Karpas-422 (cell line): ENCODE measurements at regions not wholly inside any gene's neighbourhood (a gene's known extent, or its start where the extent isn't known, plus 50 kb on each side); places are given as distances from the start of the nearest gene placed in this dataset.

ENCODE experiments used
- DNase-seq: peaks from one replicate; pipeline ENCODE4 v3.0.0-alpha.2; 2015
- H2AFZ ChIP-seq: fragments of 200-600 bp; sonication (generic); 2 replicates; pipeline ENCODE4 v1.6.1; 2014; ENCODE audit warnings: antibody characterized with exemption, low read length, mixed read lengths
- H3K27ac ChIP-seq: fragments of 200-600 bp; sonication (generic); 2 replicates; pipeline ENCODE4 v1.5.1; 2014; ENCODE audit warnings: mild to moderate bottlenecking, low read length, moderate library complexity
- H3K27me3 ChIP-seq: fragments of 200-600 bp; sonication (generic); 2 replicates; pipeline ENCODE4 v1.6.1; 2014; ENCODE audit warnings: low read length, mixed read lengths
- H3K36me3 ChIP-seq: fragments of 200-600 bp; sonication (generic); 2 replicates; pipeline ENCODE4 v1.6.1; 2014; ENCODE audit warnings: low read length, mixed read lengths; ENCODE audit not compliant: insufficient read depth
- H3K4me1 ChIP-seq: fragments of 200-600 bp; sonication (generic); 2 replicates; pipeline ENCODE4 v1.6.1; 2014; ENCODE audit warnings: mild to moderate bottlenecking, low read length, mixed read lengths
- H3K4me2 ChIP-seq: fragments of 200-600 bp; sonication (generic); 2 replicates; pipeline ENCODE4 v1.6.1; 2014; ENCODE audit warnings: low read length, low read depth, mild to moderate bottlenecking; ENCODE audit not compliant: poor library complexity, severe bottlenecking
- H3K4me3 ChIP-seq: fragments of 200-600 bp; sonication (generic); 2 replicates; pipeline ENCODE4 v1.5.1; 2014; ENCODE audit warnings: mild to moderate bottlenecking, antibody characterized with exemption, low read length, mixed read lengths
- H3K79me2 ChIP-seq: fragments of 200-600 bp; sonication (generic); 2 replicates; pipeline ENCODE4 v1.6.1; 2014; ENCODE audit warnings: mild to moderate bottlenecking, low read length, mixed read lengths
- H3K9ac ChIP-seq: fragments of 200-600 bp; sonication (generic); 2 replicates; pipeline ENCODE4 v1.6.0; 2014; ENCODE audit warnings: low read length
- H3K9me2 ChIP-seq: fragments of 200-600 bp; sonication (generic), shearing (Covaris generic); replicated peaks from 2 replicates; pipeline ENCODE4 v1.6.0; 2014; ENCODE audit warnings: mild to moderate bottlenecking, low read length, moderate library complexity; ENCODE audit not compliant: insufficient read depth
- H3K9me3 ChIP-seq: fragments of 300-700, 200-600 bp; sonication (generic); 2 replicates; pipeline ENCODE4 v1.6.1; 2014; ENCODE audit warnings: low read length, mixed read lengths
- H4K20me1 ChIP-seq: fragments of 200-600 bp; sonication (generic); 2 replicates; pipeline ENCODE4 v1.6.1; 2014; ENCODE audit warnings: mild to moderate bottlenecking, antibody characterized with exemption, low read length, low read depth; ENCODE audit not compliant: insufficient read depth

DNA sequence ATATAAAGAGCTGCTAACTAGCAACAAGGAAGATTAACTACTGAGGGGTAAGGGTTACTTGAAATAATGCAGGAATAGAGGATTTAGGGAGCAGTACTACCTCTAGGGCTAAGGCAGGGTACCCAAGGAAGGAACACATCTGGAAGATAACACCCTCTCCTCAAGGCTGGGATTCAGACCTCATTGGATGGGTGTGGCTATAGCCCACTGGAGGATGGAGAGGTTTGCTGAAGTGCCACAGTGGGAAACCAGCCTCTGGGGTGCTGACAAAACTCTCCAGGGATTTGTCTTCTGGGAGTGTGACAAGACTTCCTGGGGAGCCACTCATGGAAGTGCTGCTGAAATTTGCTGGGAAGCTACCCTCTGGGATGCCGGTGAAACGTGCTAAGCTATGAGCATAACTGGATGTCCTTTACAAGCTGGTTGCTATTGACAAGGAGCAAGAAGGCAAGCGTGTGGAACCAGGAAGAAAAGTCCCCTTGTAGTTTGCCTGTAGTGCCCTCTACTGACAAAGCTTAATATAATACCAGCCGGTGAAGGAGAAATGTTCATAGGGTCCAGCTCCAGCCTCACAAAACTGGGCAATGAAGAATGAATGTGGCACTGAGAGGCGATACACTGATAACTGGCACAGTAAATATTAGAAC, 122.8 kb upstream of the USP24 start:
- H3K9me3 ChIP-seq: no peaks in the 10 kb centered on the region
- no peaks in the 10 kb centered on the region for H4K20me1 ChIP-seq
- no peak overlapping the region for H3K4me3 ChIP-seq
- H3K4me1 ChIP-seq: no peaks in the 10 kb centered on the region
- no peaks in the 10 kb centered on the region for H3K9me2 ChIP-seq
- peak; percentile 85 for DNase-seq
- no peak overlapping the region for H3K9ac ChIP-seq
- no peaks in the 10 kb centered on the region for H3K79me2 ChIP-seq
- H2AFZ ChIP-seq: no peak overlapping the region
- no peak overlapping the region for H3K27ac ChIP-seq
- H3K27me3 ChIP-seq: no peaks in the 10 kb centered on the region
- H3K36me3 ChIP-seq: no peaks in the 10 kb centered on the region
- H3K4me2 ChIP-seq: no peak overlapping the region

DNA sequence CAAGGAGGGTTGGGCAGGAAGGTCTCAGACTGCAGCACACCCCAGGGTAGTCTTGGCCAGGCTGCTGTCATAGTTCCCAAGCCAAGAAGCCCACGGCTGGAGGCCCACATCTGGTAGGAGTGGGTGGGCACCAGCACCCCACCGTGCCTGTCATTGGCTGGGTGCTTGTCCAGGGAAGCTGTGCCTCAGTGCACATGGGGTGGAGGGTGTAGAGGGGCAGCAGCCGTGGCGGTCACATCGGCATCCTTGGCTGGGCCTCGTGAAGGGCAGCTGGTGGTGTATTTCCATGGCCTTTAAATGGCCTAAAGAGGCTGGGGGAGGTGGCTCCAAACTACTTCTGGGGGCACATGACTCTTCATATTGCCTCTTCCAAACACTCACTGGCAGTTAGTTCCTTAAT, 119.6 kb upstream of the USP24 start:
- no peak overlapping the region for H3K9ac ChIP-seq
- no peak overlapping the region for H3K4me2 ChIP-seq
- DNase-seq: no peak
- H3K4me1 ChIP-seq: no peaks in the 10 kb centered on the region
- no peaks in the 10 kb centered on the region for H3K36me3 ChIP-seq
- H3K4me3 ChIP-seq: no peak overlapping the region
- H4K20me1 ChIP-seq: no peaks in the 10 kb centered on the region
- no peaks in the 10 kb centered on the region for H3K27me3 ChIP-seq
- no peaks in the 10 kb centered on the region for H3K9me2 ChIP-seq
- no peak overlapping the region for H3K27ac ChIP-seq
- H3K9me3 ChIP-seq: no peaks in the 10 kb centered on the region
- no peak overlapping the region for H2AFZ ChIP-seq
- no peaks in the 10 kb centered on the region for H3K79me2 ChIP-seq

DNA sequence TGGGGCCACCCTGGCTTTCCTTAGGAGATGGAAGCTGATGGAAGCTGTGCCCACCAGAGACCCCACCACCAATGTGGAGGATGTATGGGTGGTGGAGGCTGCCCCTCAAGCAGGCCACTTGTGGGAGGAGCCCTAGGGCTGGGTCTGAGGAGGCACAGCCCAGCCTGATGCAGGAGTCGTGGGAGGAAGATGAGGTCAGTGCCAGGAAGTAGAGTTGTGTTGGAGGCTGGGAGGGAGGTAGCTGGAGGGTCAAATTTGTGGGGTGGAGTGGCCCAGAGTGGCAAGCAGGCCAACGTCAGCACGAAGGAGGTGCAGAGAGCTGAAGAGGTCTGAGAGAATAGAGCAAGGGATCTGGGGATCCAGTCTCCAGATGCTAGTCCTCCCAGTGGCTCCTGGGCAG, 119.0 kb upstream of the USP24 start:
- H3K9ac ChIP-seq: no peak overlapping the region
- H4K20me1 ChIP-seq: no peaks in the 10 kb centered on the region
- H3K27ac ChIP-seq: no peak overlapping the region
- no peak for DNase-seq
- no peaks in the 10 kb centered on the region for H3K36me3 ChIP-seq
- H3K4me1 ChIP-seq: no peaks in the 10 kb centered on the region
- no peak overlapping the region for H3K4me2 ChIP-seq
- no peaks in the 10 kb centered on the region for H3K27me3 ChIP-seq
- no peak overlapping the region for H3K4me3 ChIP-seq
- no peaks in the 10 kb centered on the region for H3K9me2 ChIP-seq
- no peaks in the 10 kb centered on the region for H3K9me3 ChIP-seq
- H2AFZ ChIP-seq: no peak overlapping the region
- no peaks in the 10 kb centered on the region for H3K79me2 ChIP-seq

DNA sequence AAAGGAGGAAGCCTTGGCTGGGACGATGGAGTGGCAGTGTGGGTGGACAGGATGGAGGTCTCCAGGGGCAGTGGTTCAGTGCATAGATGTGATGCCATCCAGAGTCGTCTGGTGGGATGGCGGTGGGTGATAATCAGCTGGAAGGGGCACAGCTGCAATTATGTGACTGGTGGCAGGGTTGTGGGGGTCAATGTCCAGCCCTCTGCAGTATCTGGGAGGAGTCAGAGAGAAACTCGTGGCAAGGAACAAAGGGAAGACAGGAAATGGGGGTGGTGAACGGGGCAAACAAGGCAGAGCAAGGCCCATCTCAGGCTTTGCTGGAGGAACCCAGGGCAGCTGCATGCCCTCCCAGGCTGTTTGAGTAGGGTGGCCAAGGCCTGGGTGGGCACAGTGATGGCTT, 118.3 kb upstream of the USP24 start:
- DNase-seq: no peak
- no peaks in the 10 kb centered on the region for H3K36me3 ChIP-seq
- no peak overlapping the region for H2AFZ ChIP-seq
- H3K9me2 ChIP-seq: no peaks in the 10 kb centered on the region
- H4K20me1 ChIP-seq: no peaks in the 10 kb centered on the region
- H3K4me2 ChIP-seq: no peak overlapping the region
- H3K9ac ChIP-seq: no peak overlapping the region
- H3K4me1 ChIP-seq: no peaks in the 10 kb centered on the region
- H3K27ac ChIP-seq: no peak overlapping the region
- no peaks in the 10 kb centered on the region for H3K9me3 ChIP-seq
- H3K79me2 ChIP-seq: no peaks in the 10 kb centered on the region
- no peaks in the 10 kb centered on the region for H3K27me3 ChIP-seq
- no peak overlapping the region for H3K4me3 ChIP-seq

DNA sequence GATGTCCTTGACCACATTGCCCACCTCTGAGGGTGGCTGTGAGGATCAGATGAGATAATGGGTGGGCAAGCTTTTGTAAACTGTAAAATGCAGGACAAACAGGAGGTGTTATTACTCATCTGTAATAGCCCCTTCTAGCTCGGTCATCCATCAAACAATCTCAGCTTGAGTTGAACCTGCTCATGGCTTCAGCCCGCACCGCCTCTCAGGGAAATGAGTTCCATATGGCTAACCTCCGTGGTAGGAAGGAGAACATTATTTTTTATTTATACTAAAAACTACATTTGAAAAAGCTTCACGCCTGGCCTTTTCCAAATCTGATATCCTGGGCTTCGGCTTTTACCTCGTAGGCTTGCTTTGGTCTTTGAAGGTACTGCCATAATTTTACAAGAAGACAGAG, 116.2 kb upstream of the USP24 start:
- H3K4me1 ChIP-seq: no peaks in the 10 kb centered on the region
- no peaks in the 10 kb centered on the region for H3K36me3 ChIP-seq
- no peak overlapping the region for H3K9ac ChIP-seq
- H3K27me3 ChIP-seq: no peaks in the 10 kb centered on the region
- H2AFZ ChIP-seq: no peak overlapping the region
- H3K4me3 ChIP-seq: no peak overlapping the region
- H4K20me1 ChIP-seq: no peaks in the 10 kb centered on the region
- no peaks in the 10 kb centered on the region for H3K9me2 ChIP-seq
- H3K27ac ChIP-seq: no peak overlapping the region
- H3K9me3 ChIP-seq: no peaks in the 10 kb centered on the region
- no peaks in the 10 kb centered on the region for H3K79me2 ChIP-seq
- DNase-seq: no peak
- no peak overlapping the region for H3K4me2 ChIP-seq

DNA sequence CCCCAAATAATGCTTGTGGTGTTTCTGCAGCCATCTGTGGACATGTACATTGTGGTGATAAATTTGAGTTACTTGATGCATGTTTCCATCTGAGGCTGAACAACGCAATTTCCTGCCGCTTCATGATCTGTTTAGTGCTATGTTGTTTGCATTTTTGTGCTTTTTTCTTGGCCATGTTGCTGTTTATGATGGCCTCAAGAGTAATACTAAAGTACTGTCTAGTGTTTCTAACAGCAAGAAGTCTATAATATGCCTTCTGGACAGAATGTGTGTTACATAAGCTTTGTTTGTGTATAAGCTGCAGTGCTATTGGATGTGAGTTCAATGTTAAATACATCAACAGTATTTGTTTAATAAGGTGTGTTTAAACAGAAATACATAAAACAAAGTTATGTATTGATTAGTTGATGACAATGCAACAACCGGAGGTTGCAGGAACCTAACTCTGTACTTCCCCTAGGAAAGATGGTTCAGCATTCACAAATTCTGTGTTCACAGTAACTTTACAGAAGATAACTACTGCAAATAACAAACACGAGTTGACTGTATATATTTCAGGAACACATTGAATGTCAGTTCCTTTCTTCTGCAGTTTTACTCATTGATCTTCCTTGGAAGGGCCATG, 114.8 kb upstream of the USP24 start:
- H3K4me3 ChIP-seq: no peak overlapping the region
- no peak for DNase-seq
- H3K36me3 ChIP-seq: no peaks in the 10 kb centered on the region
- H3K9me2 ChIP-seq: no peaks in the 10 kb centered on the region
- H3K27me3 ChIP-seq: no peaks in the 10 kb centered on the region
- H3K9me3 ChIP-seq: no peaks in the 10 kb centered on the region
- H3K9ac ChIP-seq: no peak overlapping the region
- no peaks in the 10 kb centered on the region for H4K20me1 ChIP-seq
- no peaks in the 10 kb centered on the region for H3K4me1 ChIP-seq
- no peaks in the 10 kb centered on the region for H3K79me2 ChIP-seq
- no peak overlapping the region for H3K27ac ChIP-seq
- no peak overlapping the region for H2AFZ ChIP-seq
- H3K4me2 ChIP-seq: no peak overlapping the region

DNA sequence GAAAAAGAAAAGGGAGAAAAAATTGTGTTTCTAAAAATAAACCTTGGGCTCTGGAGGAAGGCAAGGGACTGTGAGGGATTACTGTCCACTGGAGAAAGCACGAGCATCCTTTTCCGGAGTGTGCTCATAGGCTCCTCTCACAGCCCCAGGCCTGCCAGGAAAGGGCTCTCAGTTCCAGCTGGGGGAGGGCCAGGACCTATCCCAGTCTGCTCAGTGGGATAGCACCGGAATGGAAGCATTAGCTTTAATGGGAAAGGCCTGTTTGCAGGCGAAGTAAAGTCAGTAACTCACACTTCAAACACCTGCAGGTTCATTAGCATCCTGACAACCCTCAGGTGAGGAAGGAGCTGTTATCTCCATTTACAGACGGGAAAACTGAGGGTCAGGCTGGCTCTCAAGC, 113.9 kb upstream of the USP24 start:
- Histone ChIP-seq H3K4me3 (no peak overlapping the region), H3K27ac (no peak overlapping the region), H3K9me2 (no peaks in the 10 kb centered on the region), H3K4me1 (no peaks in the 10 kb centered on the region), H3K9me3 (no peaks in the 10 kb centered on the region), H2AFZ (no peak overlapping the region), H3K27me3 (no peaks in the 10 kb centered on the region), H3K79me2 (no peaks in the 10 kb centered on the region), H3K4me2 (no peak overlapping the region), H3K36me3 (no peaks in the 10 kb centered on the region), H4K20me1 (no peaks in the 10 kb centered on the region), H3K9ac (no peak overlapping the region)
- no peak for DNase-seq

DNA sequence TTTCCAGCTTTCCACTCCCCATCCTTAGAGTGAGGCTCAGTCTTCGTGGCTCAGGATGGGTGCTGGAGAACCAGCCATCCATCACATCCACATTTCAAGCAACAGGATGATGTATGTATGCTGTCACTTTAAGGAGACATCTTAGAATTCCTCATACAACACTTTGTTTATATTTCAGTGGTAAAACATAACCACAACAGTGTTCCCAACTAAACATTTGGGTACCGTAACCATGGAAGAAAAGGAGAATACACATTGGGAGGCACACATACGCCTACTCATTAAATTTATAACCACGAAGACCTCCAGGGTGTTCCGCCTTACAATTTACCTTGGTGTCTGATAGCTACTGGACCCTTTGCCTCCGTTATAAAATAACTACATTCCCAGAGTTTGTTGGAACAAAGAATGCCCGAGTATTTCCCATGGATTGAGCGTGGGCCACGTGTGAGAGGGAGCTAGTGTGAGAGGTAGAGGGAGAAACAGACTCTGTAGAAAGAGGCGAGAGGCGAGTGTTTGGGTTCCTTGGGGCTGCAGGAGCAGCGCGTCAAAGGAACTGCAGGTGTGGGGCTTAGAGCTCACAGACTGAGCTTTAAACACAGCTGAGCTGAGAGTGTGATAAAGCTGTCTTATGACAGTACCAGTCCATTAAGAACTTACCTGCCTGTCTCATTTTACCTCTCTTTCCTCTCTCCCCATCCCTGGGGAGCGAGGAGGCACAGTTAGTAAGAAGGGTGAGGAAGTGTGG, 111.5 kb upstream of the USP24 start:
- H3K4me1 ChIP-seq: no peaks in the 10 kb centered on the region
- no peak overlapping the region for H2AFZ ChIP-seq
- H3K9me3 ChIP-seq: no peaks in the 10 kb centered on the region
- no peaks in the 10 kb centered on the region for H3K79me2 ChIP-seq
- H4K20me1 ChIP-seq: no peaks in the 10 kb centered on the region
- no peak overlapping the region for H3K9ac ChIP-seq
- H3K27ac ChIP-seq: no peak overlapping the region
- no peak for DNase-seq
- H3K4me2 ChIP-seq: no peak overlapping the region
- H3K36me3 ChIP-seq: no peaks in the 10 kb centered on the region
- H3K9me2 ChIP-seq: no peaks in the 10 kb centered on the region
- no peak overlapping the region for H3K4me3 ChIP-seq
- no peaks in the 10 kb centered on the region for H3K27me3 ChIP-seq
